ENCODE measurements at regions not wholly inside any gene's neighbourhood (a gene's known extent, or its start where the extent isn't known, plus 50 kb on each side); places are given as distances from the start of the nearest gene placed in this dataset.

GRCh38 chr10:117656385-117657367, 114.1 kb downstream of the EMX2 start:
- intact Hi-C loops (cut with micrococcal nuclease; ENCODE audit: unreplicated experiment) = no loop called here
- DNase-seq (ENCODE audit: low spot score) = no peak
- no peaks in the 10 kb centered on the region for H3K4me1 ChIP-seq (ENCODE audit: insufficient read depth, low read length, poor library complexity, severe bottlenecking)
- H3K9me3 ChIP-seq (ENCODE audit: low read depth, low read length, poor library complexity, severe bottlenecking) = no peaks in the 10 kb centered on the region
- no TSS peak for BruUV-seq (replicated peaks)
- no peak for TF ChIP-seq EZH2 (IDR thresholded peaks at IDR 0.05; ENCODE audit: borderline replicate concordance, low read depth, low read length, poor library complexity, severe bottlenecking)
- TF ChIP-seq CTCF (conservative IDR thresholded peaks at IDR 0.05; ENCODE audit: low read depth, low read length) = no peak
- no peaks in the 10 kb centered on the region for H3K36me3 ChIP-seq (ENCODE audit: insufficient read depth, low read length, poor library complexity, severe bottlenecking)
- peaks cover 28% of the 10 kb centered on the region for H3K27me3 ChIP-seq (replicated peaks; ENCODE audit: insufficient read depth, low read depth, low read length, poor library complexity)
- POLR2A ChIA-PET (ENCODE audit: low non-redundant PET) = no interaction called here
- H3K27ac ChIP-seq (ENCODE audit: low read depth, low read length, poor library complexity, severe bottlenecking) = no peak overlapping the region
- CTCF ChIA-PET = no interaction called here
- H3K4me3 ChIP-seq (ENCODE audit: low read depth, low read length, poor library complexity, severe bottlenecking) = no peak overlapping the region

GRCh38 chr10:117661316-117661715, 118.8 kb downstream of the EMX2 start:
- no peak overlapping the region for H3K27ac ChIP-seq (ENCODE audit: low read depth, low read length, poor library complexity, severe bottlenecking)
- no TSS peak for BruUV-seq (replicated peaks)
- POLR2A ChIA-PET (ENCODE audit: low non-redundant PET) = no interaction called here
- intact Hi-C loops (cut with micrococcal nuclease; ENCODE audit: unreplicated experiment) = no loop called here
- no peaks in the 10 kb centered on the region for H3K36me3 ChIP-seq (ENCODE audit: insufficient read depth, low read length, poor library complexity, severe bottlenecking)
- no peak for DNase-seq (ENCODE audit: low spot score)
- H3K27me3 ChIP-seq (replicated peaks; ENCODE audit: insufficient read depth, low read depth, low read length, poor library complexity) = peaks cover 41% of the 10 kb centered on the region
- CTCF ChIA-PET = no interaction called here
- no peak overlapping the region for H3K4me3 ChIP-seq (ENCODE audit: low read depth, low read length, poor library complexity, severe bottlenecking)
- TF ChIP-seq CTCF (conservative IDR thresholded peaks at IDR 0.05; ENCODE audit: low read depth, low read length) = no peak
- no peak for TF ChIP-seq EZH2 (IDR thresholded peaks at IDR 0.05; ENCODE audit: borderline replicate concordance, low read depth, low read length, poor library complexity, severe bottlenecking)
- no peaks in the 10 kb centered on the region for H3K9me3 ChIP-seq (ENCODE audit: low read depth, low read length, poor library complexity, severe bottlenecking)
- no peaks in the 10 kb centered on the region for H3K4me1 ChIP-seq (ENCODE audit: insufficient read depth, low read length, poor library complexity, severe bottlenecking)

- BruUV-seq (replicated peaks) = no TSS peak
- no peak overlapping the region for H3K27ac ChIP-seq (ENCODE audit: low read depth, low read length, poor library complexity, severe bottlenecking)
- POLR2A ChIA-PET (ENCODE audit: low non-redundant PET) = no interaction called here
- no peak for DNase-seq (ENCODE audit: low spot score)
- CTCF ChIA-PET = no interaction called here
- intact Hi-C loops (cut with micrococcal nuclease; ENCODE audit: unreplicated experiment) = no loop called here
- peaks cover 33% of the 10 kb centered on the region for H3K27me3 ChIP-seq (replicated peaks; ENCODE audit: insufficient read depth, low read depth, low read length, poor library complexity)
- H3K36me3 ChIP-seq (ENCODE audit: insufficient read depth, low read length, poor library complexity, severe bottlenecking) = no peaks in the 10 kb centered on the region
- H3K4me1 ChIP-seq (ENCODE audit: insufficient read depth, low read length, poor library complexity, severe bottlenecking) = no peaks in the 10 kb centered on the region
- TF ChIP-seq EZH2 (IDR thresholded peaks at IDR 0.05; ENCODE audit: borderline replicate concordance, low read depth, low read length, poor library complexity, severe bottlenecking) (no peak), CTCF (conservative IDR thresholded peaks at IDR 0.05; ENCODE audit: low read depth, low read length) (no peak)
- H3K4me3 ChIP-seq (ENCODE audit: low read depth, low read length, poor library complexity, severe bottlenecking) = no peak overlapping the region
- H3K9me3 ChIP-seq (ENCODE audit: low read depth, low read length, poor library complexity, severe bottlenecking) = no peaks in the 10 kb centered on the region
Observed at GRCh38 chr10:117662126-117662525, 119.6 kb downstream of the EMX2 start.

Data from A673 (cell line).